ENCODE measurements at regions not wholly inside any gene's neighbourhood (a gene's known extent, or its start where the extent isn't known, plus 50 kb on each side); places are given as distances from the start of the nearest gene placed in this dataset.

DNA sequence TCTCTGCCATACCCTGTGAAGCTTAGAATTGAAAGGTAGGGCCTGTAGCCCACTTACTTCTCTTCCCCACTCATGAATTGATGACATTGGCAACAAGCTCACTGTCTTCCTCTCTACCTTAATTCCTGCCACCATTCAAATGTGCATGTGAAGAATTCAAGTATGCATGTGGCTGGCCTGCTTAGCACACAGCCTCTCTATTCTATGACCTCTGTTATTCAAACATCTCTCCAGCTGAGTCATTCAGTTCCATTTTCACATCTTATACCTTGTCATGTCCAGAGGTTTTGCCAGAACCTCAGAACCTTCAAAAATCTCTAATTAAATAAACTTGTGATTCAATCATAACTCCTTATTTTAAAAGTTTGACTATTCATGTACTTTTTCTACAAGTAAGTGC is 114.7 kb upstream of the MAN2A1 start:
- Histone ChIP-seq H4K20me1 (ENCODE audit: control insufficient read depth, insufficient read depth, low read depth, low read length) (no peaks in the 10 kb centered on the region), H3K4me3 (ENCODE audit: low read length) (no peak overlapping the region), H3K27ac (ENCODE audit: low read depth, low read length) (no peak overlapping the region), H3K4me1 (ENCODE audit: control insufficient read depth, low read length) (no peaks in the 10 kb centered on the region), H3K9me2 (replicated peaks; ENCODE audit: control insufficient read depth, low read length) (no peaks in the 10 kb centered on the region), H3F3A (ENCODE audit: control insufficient read depth, insufficient read depth) (no peaks in the 10 kb centered on the region), H3K36me3 (ENCODE audit: control insufficient read depth, low read length) (no peaks in the 10 kb centered on the region), H3K9me3 (ENCODE audit: control insufficient read depth, insufficient read depth, low read length) (no peaks in the 10 kb centered on the region), H3K27me3 (ENCODE audit: control insufficient read depth, low read length) (no peaks in the 10 kb centered on the region), H3K4me2 (ENCODE audit: low read length) (no peak overlapping the region), H3K79me2 (ENCODE audit: control insufficient read depth, low read length) (no peaks in the 10 kb centered on the region)
- TF ChIP-seq EZH2phosphoT487 (IDR thresholded peaks at IDR 0.05; ENCODE audit: borderline replicate concordance, low read length) = no peak
- TF ChIP-seq, protein P1, sequence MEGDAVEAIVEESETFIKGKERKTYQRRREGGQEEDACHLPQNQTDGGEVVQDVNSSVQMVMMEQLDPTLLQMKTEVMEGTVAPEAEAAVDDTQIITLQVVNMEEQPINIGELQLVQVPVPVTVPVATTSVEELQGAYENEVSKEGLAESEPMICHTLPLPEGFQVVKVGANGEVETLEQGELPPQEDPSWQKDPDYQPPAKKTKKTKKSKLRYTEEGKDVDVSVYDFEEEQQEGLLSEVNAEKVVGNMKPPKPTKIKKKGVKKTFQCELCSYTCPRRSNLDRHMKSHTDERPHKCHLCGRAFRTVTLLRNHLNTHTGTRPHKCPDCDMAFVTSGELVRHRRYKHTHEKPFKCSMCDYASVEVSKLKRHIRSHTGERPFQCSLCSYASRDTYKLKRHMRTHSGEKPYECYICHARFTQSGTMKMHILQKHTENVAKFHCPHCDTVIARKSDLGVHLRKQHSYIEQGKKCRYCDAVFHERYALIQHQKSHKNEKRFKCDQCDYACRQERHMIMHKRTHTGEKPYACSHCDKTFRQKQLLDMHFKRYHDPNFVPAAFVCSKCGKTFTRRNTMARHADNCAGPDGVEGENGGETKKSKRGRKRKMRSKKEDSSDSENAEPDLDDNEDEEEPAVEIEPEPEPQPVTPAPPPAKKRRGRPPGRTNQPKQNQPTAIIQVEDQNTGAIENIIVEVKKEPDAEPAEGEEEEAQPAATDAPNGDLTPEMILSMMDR (IDR thresholded peaks at IDR 0.05; ENCODE audit: low read depth, low read length, poor library complexity, severe bottlenecking) = no peak

DNA sequence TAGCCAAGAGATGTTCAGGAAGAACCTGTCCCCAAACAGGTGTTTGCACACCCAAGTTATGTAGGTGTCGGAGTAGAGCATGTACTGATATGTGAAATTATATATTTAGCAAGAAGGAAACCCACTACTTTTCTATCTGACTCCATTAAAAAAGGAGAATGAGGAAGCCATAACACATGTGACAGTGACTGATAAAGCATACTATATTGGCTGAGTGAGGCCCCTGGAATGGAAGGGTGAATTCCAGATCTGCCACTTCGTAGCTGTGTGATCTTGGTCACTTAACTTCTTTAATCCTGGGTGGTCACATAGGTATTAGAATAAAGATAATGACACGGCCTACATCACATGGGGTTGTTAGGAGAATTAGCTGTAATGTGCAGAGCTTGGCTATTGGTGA is 116.0 kb upstream of the MAN2A1 start:
- H3K9me3 ChIP-seq (ENCODE audit: control insufficient read depth, insufficient read depth, low read length) = no peaks in the 10 kb centered on the region
- TF ChIP-seq EZH2phosphoT487 (IDR thresholded peaks at IDR 0.05; ENCODE audit: borderline replicate concordance, low read length) = no peak
- TF ChIP-seq, protein P1 (IDR thresholded peaks at IDR 0.05; ENCODE audit: low read depth, low read length, poor library complexity, severe bottlenecking) = no peak
- no peak overlapping the region for H3K27ac ChIP-seq (ENCODE audit: low read depth, low read length)
- H3F3A ChIP-seq (ENCODE audit: control insufficient read depth, insufficient read depth) = no peaks in the 10 kb centered on the region
- no peaks in the 10 kb centered on the region for H4K20me1 ChIP-seq (ENCODE audit: control insufficient read depth, insufficient read depth, low read depth, low read length)
- H3K9me2 ChIP-seq (replicated peaks; ENCODE audit: control insufficient read depth, low read length) = no peaks in the 10 kb centered on the region
- H3K79me2 ChIP-seq (ENCODE audit: control insufficient read depth, low read length) = no peaks in the 10 kb centered on the region
- no peaks in the 10 kb centered on the region for H3K4me1 ChIP-seq (ENCODE audit: control insufficient read depth, low read length)
- H3K36me3 ChIP-seq (ENCODE audit: control insufficient read depth, low read length) = no peaks in the 10 kb centered on the region
- no peak overlapping the region for H3K4me2 ChIP-seq (ENCODE audit: low read length)
- H3K4me3 ChIP-seq (ENCODE audit: low read length) = no peak overlapping the region
- H3K27me3 ChIP-seq (ENCODE audit: control insufficient read depth, low read length) = no peaks in the 10 kb centered on the region

DNA sequence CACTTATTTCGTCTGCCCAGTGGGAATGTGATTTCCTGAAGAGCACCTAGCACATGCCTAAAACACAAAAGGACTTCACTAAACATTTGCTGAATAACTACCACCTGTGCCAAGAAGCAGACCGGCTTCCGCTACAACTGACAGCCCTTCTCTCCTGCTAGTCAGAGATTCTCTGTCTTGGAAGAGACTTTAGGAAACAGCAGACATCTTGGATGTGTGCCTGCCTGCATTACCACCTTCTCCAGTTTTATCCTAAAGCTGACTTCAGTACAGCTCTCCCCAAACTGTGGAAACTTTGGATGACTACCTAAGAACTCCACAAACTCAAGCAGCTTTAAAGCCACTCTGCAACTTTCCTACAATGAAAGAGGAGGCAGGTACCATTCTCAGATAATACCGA is 116.5 kb upstream of the MAN2A1 start:
- Histone ChIP-seq H3K36me3 (ENCODE audit: control insufficient read depth, low read length) (no peaks in the 10 kb centered on the region), H3K4me2 (ENCODE audit: low read length) (no peak overlapping the region)

More for the DNA sequence above, 116.5 kb upstream of the MAN2A1 start:
- H4K20me1 ChIP-seq (ENCODE audit: control insufficient read depth, insufficient read depth, low read depth, low read length) = no peaks in the 10 kb centered on the region
- TF ChIP-seq, protein P1 (IDR thresholded peaks at IDR 0.05; ENCODE audit: low read depth, low read length, poor library complexity, severe bottlenecking) = no peak
- TF ChIP-seq EZH2phosphoT487 (IDR thresholded peaks at IDR 0.05; ENCODE audit: borderline replicate concordance, low read length) = no peak
- no peaks in the 10 kb centered on the region for H3K9me2 ChIP-seq (replicated peaks; ENCODE audit: control insufficient read depth, low read length)
- H3F3A ChIP-seq (ENCODE audit: control insufficient read depth, insufficient read depth) = no peaks in the 10 kb centered on the region
- H3K4me1 ChIP-seq (ENCODE audit: control insufficient read depth, low read length) = no peaks in the 10 kb centered on the region
- no peaks in the 10 kb centered on the region for H3K79me2 ChIP-seq (ENCODE audit: control insufficient read depth, low read length)
- no peak overlapping the region for H3K27ac ChIP-seq (ENCODE audit: low read depth, low read length)
- H3K4me3 ChIP-seq (ENCODE audit: low read length) = no peak overlapping the region
- H3K9me3 ChIP-seq (ENCODE audit: control insufficient read depth, insufficient read depth, low read length) = no peaks in the 10 kb centered on the region
- H3K27me3 ChIP-seq (ENCODE audit: control insufficient read depth, low read length) = no peaks in the 10 kb centered on the region

Data from DOHH2 (cell line).